DOHH2 (cell line): ENCODE measurements at regions not wholly inside any gene's neighbourhood (a gene's known extent, or its start where the extent isn't known, plus 50 kb on each side); places are given as distances from the start of the nearest gene placed in this dataset.
A peak's percentile ranks its signal among the peaks of the same experiment; 100 is the strongest.
"Not testable (repeated sequence)": the region's sequence is repeated elsewhere in the genome, so short reads cannot be mapped to it uniquely, and the experiment has no call there.

Source experiments
- H3F3A ChIP-seq: fragments of 200-600 bp; sonication (generic), shearing (Covaris generic); 2 replicates; pipeline ENCODE4 v1.6.0; 2016; ENCODE audit warnings: antibody characterized with exemption, mild to moderate bottlenecking; ENCODE audit not compliant: control insufficient read depth, insufficient read depth
- H3K27ac ChIP-seq: fragments of 200-600 bp; sonication (generic); 2 replicates; pipeline ENCODE4 v1.5.1; 2014; ENCODE audit warnings: low read depth, mild to moderate bottlenecking, low read length, moderate library complexity
- H3K27me3 ChIP-seq: fragments of 200-600 bp; sonication (generic); 2 replicates; pipeline ENCODE4 v1.6.1; 2014; ENCODE audit warnings: mild to moderate bottlenecking, low read length, mixed read lengths; ENCODE audit not compliant: control insufficient read depth
- H3K36me3 ChIP-seq: fragments of 200-600 bp; sonication (generic); 2 replicates; pipeline ENCODE4 v1.6.1; 2014; ENCODE audit warnings: mild to moderate bottlenecking, low read length, moderate library complexity, mixed read lengths; ENCODE audit not compliant: control insufficient read depth
- H3K4me1 ChIP-seq: fragments of 200-600 bp; sonication (generic); 2 replicates; pipeline ENCODE4 v1.6.1; 2014; ENCODE audit warnings: mild to moderate bottlenecking, low read length, mixed read lengths; ENCODE audit not compliant: control insufficient read depth
- H3K4me2 ChIP-seq: fragments of 200-600 bp; sonication (generic); 2 replicates; pipeline ENCODE4 v1.6.0; 2014; ENCODE audit warnings: mild to moderate bottlenecking, low read length, moderate library complexity
- H3K4me3 ChIP-seq: fragments of 200-600 bp; sonication (generic); 2 replicates; pipeline ENCODE4 v1.5.1; 2014; ENCODE audit warnings: mild to moderate bottlenecking, low read length, mixed read lengths
- H3K79me2 ChIP-seq: fragments of 200-600 bp; sonication (generic); 2 replicates; pipeline ENCODE4 v1.6.1; 2014; ENCODE audit warnings: mild to moderate bottlenecking, low read length, mixed read lengths; ENCODE audit not compliant: control insufficient read depth
- H3K9me2 ChIP-seq: fragments of 200-600 bp; sonication (generic); replicated peaks from 2 replicates; pipeline ENCODE4 v1.6.1; 2014; ENCODE audit warnings: mild to moderate bottlenecking, low read length, mixed read lengths; ENCODE audit not compliant: control insufficient read depth
- H3K9me3 ChIP-seq: fragments of 200-600 bp; sonication (generic); 2 replicates; pipeline ENCODE4 v1.6.1; 2014; ENCODE audit warnings: antibody characterized with exemption, low read length, mixed read lengths; ENCODE audit not compliant: control insufficient read depth, insufficient read depth
- H4K20me1 ChIP-seq: fragments of 200-600 bp; sonication (generic); 2 replicates; pipeline ENCODE4 v1.6.0; 2014; ENCODE audit warnings: low read depth, mild to moderate bottlenecking, antibody characterized with exemption, low read length, moderate library complexity; ENCODE audit not compliant: control insufficient read depth, insufficient read depth
- TF ChIP-seq, protein P1 (sequence below): fragments of 200-600 bp; sonication (generic); IDR thresholded peaks from one replicate; pipeline ENCODE4 v1.5.1; 2014; ENCODE audit warnings: antibody characterized with exemption, mild to moderate bottlenecking, low read depth, low read length; ENCODE audit not compliant: poor library complexity, severe bottlenecking

DNA sequence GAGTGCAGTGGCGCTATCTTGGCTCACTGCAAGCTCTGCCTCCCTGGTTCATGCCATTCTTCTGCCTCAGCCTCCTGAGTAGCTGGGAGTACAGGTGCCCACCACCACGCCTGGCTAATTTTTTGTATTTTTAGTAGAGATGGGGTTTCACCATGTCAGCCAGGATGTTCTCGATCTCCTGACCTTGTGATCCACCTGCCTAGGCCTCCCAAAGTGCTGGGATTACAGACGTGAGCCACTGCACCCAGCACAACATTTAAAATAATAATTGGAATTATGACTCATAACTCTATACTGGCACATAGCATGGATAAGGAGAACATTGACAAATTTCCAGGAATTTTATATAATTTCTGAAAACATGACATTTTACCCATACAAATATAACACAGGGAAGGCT is 54.2 kb downstream of the DBET start:
- not testable (repeated sequence) for H3K9me2 ChIP-seq, H4K20me1 ChIP-seq, H3K79me2 ChIP-seq, H3F3A ChIP-seq, H3K27ac ChIP-seq, H3K27me3 ChIP-seq, H3K36me3 ChIP-seq, H3K9me3 ChIP-seq, H3K4me1 ChIP-seq, H3K4me2 ChIP-seq, H3K4me3 ChIP-seq

DNA sequence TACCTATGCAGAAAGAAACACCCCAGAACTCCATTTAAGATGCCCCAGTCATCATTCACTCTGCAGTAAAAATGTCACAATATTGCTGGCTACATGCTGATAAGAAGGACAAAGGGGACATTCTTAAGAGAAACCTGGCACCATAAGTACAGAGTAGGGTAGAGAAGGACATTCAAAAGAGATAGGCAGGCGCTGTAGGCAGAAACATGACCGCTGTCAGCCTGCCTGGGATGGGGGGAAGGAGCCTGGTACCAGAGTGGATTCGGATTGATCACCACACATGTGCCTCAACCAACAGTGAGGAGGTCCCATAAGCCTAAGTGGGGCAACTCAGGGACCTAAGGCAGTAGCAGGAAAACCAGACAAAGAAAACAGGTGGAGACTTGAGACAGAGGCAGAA is 54.1 kb upstream of the DUX4 start:
- H3K9me3 ChIP-seq = not testable (repeated sequence)

DNA sequence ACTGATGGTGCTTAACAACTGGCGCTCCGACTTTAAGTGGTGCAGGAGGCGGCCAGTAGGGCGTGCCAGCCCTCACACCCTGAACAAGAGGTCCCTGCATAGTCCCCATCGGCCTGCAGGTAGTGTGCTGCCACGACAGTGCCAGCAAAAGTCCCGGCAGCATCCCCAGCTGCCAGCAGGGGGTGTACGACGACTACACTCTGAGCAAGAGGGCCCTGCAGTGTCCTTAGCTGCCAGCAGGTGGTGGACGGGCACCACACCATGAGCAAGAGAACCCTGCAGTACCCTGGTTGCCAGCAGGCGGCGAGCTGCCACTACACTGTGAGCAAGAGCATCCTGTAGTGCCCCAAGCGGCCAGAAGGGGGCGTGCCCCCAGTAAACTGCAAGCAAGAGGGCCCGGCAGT is 53.5 kb upstream of the DUX4 start:
- not testable (repeated sequence) for H3K4me3 ChIP-seq, H3K4me2 ChIP-seq, H4K20me1 ChIP-seq, H3K79me2 ChIP-seq, H3K9me3 ChIP-seq, H3K27ac ChIP-seq, H3F3A ChIP-seq, H3K4me1 ChIP-seq, H3K36me3 ChIP-seq, H3K9me2 ChIP-seq, H3K27me3 ChIP-seq
- TF ChIP-seq, protein P1, sequence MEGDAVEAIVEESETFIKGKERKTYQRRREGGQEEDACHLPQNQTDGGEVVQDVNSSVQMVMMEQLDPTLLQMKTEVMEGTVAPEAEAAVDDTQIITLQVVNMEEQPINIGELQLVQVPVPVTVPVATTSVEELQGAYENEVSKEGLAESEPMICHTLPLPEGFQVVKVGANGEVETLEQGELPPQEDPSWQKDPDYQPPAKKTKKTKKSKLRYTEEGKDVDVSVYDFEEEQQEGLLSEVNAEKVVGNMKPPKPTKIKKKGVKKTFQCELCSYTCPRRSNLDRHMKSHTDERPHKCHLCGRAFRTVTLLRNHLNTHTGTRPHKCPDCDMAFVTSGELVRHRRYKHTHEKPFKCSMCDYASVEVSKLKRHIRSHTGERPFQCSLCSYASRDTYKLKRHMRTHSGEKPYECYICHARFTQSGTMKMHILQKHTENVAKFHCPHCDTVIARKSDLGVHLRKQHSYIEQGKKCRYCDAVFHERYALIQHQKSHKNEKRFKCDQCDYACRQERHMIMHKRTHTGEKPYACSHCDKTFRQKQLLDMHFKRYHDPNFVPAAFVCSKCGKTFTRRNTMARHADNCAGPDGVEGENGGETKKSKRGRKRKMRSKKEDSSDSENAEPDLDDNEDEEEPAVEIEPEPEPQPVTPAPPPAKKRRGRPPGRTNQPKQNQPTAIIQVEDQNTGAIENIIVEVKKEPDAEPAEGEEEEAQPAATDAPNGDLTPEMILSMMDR = peak; percentile 68

More for the DNA sequence above, 54.1 kb upstream of the DUX4 start:
- H4K20me1 ChIP-seq, H3K4me2 ChIP-seq, H3K4me3 ChIP-seq, H3K9me2 ChIP-seq, H3K27ac ChIP-seq, H3K4me1 ChIP-seq, H3K79me2 ChIP-seq, H3K36me3 ChIP-seq, H3F3A ChIP-seq, H3K27me3 ChIP-seq: not testable (repeated sequence)

DNA sequence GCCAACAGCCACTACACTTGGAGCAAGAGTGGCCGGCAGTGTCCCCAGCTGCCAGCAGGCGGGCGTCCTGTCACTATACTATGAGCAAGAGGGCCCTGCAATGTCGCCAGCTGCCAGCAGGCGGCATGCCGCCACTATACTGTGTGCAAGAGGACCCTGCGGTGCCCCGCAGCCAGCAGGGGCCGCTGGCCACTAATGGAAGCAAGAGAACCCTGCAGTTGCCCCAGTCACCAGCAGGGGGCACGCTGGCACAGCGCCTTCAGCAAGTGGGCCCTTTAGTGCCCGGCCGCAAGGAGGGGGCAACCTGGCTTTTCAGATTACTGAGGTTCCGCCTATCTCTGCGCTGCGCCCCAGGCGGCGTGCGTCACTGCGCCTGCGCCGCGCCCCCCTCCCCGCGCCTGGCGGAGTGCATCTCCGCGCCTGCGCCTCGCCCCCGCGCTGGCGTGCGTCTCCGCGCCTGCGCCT is 53.0 kb upstream of the DUX4 start:
- not testable (repeated sequence) for H3K4me3 ChIP-seq, H3K36me3 ChIP-seq, H3K4me1 ChIP-seq, H4K20me1 ChIP-seq, H3K9me2 ChIP-seq, H3K27ac ChIP-seq, H3K4me2 ChIP-seq, H3K79me2 ChIP-seq, H3K9me3 ChIP-seq, H3F3A ChIP-seq, H3K27me3 ChIP-seq
- TF ChIP-seq, protein P1 = peak; percentile 72

DNA sequence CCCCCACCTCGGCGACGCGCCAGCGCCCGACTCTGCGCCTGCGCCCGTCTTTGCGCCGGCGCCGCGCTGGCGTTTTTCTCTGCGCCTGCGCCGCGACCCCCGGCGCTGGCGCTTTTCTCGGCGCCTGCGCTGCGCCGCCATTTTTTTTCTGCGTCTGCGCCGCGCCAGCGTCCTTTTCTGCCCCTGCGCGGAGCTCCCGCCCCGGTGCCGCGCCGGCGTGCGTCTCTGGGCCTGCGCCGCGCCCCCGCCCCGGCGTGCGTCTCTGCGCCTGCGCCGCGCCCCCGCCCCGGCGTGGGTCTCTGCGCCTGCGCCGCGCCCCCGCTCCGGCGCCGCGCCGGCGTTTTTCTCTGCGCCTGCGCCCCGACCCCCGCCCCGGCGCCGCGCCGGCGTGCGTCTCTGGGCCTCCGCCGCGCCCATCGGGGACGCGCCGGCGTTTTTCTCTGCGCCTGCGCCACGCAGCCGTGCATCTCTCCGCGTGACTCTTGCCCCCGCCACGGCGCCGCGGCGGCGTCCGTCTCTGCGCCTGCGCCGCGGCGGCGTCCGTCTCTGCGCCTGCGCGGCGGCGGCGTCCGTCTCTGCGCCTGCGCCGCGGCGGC is 52.4 kb upstream of the DUX4 start:
- not testable (repeated sequence) for H3K4me1 ChIP-seq, H3K79me2 ChIP-seq, H3K9me2 ChIP-seq, H4K20me1 ChIP-seq, H3K27ac ChIP-seq, H3K4me2 ChIP-seq, H3K36me3 ChIP-seq, H3K9me3 ChIP-seq, H3K4me3 ChIP-seq, H3K27me3 ChIP-seq, H3F3A ChIP-seq
